ENCODE measurements at regions not wholly inside any gene's neighbourhood (a gene's known extent, or its start where the extent isn't known, plus 50 kb on each side); places are given as distances from the start of the nearest gene placed in this dataset.
"Not testable (repeated sequence)": the region's sequence is repeated elsewhere in the genome, so short reads cannot be mapped to it uniquely, and the experiment has no call there.

GRCh38 chr5:125660231-125660895 lies 762.8 kb upstream of the GRAMD2B start:
- DNase-seq: no peak

GRCh38 chr5:125661584-125661983 lies 761.6 kb upstream of the GRAMD2B start:
- no peak for DNase-seq

- DNase-seq: no peak
Measured at GRCh38 chr5:125668884-125669283, 754.3 kb upstream of the GRAMD2B start.

- no peak for DNase-seq
Measured at GRCh38 chr5:125673359-125673950, 749.8 kb upstream of the GRAMD2B start.

GRCh38 chr5:125679522-125679921 lies 743.7 kb upstream of the GRAMD2B start:
- DNase-seq: no peak

- DNase-seq: no peak
Measured at GRCh38 chr5:125683669-125684068, 739.5 kb upstream of the GRAMD2B start.

- DNase-seq: no peak
Measured at GRCh38 chr5:125685771-125686170, 737.4 kb upstream of the GRAMD2B start.

GRCh38 chr5:125691738-125692530 lies 731.3 kb upstream of the GRAMD2B start:
- DNase-seq: not testable (repeated sequence)

GRCh38 chr5:125695996-125696655 lies 727.1 kb upstream of the GRAMD2B start:
- no peak for DNase-seq

GRCh38 chr5:125696762-125697161 lies 726.4 kb upstream of the GRAMD2B start:
- DNase-seq: no peak

- no peak for DNase-seq
Measured at GRCh38 chr5:125698420-125698819, 724.8 kb upstream of the GRAMD2B start.

- no peak for DNase-seq
Measured at GRCh38 chr5:125699860-125700259, 723.3 kb upstream of the GRAMD2B start.

- no peak for DNase-seq
Measured at GRCh38 chr5:125700380-125700861, 722.8 kb upstream of the GRAMD2B start.

- no peak for DNase-seq
Measured at GRCh38 chr5:125703616-125704015, 719.6 kb upstream of the GRAMD2B start.

- DNase-seq: no peak
Measured at GRCh38 chr5:125704888-125705287, 718.3 kb upstream of the GRAMD2B start.

GRCh38 chr5:125708583-125708982 lies 714.6 kb upstream of the GRAMD2B start:
- DNase-seq: no peak

GRCh38 chr5:125710745-125711144 lies 712.5 kb upstream of the GRAMD2B start:
- DNase-seq: no peak

- no peak for DNase-seq
Measured at GRCh38 chr5:125712397-125712796, 710.8 kb upstream of the GRAMD2B start.

GRCh38 chr5:125713109-125713805 lies 710.0 kb upstream of the GRAMD2B start:
- no peak for DNase-seq

GRCh38 chr5:125715216-125715615 lies 708.0 kb upstream of the GRAMD2B start:
- DNase-seq: no peak

GRCh38 chr5:125717209-125717608 lies 706.0 kb upstream of the GRAMD2B start:
- DNase-seq: no peak

- no peak for DNase-seq
Measured at GRCh38 chr5:125719681-125720347, 703.4 kb upstream of the GRAMD2B start.

All from central memory CD4-positive, alpha-beta T cell (primary cell).